ENCODE measurements at regions not wholly inside any gene's neighbourhood (a gene's known extent, or its start where the extent isn't known, plus 50 kb on each side); places are given as distances from the start of the nearest gene placed in this dataset.

DNA sequence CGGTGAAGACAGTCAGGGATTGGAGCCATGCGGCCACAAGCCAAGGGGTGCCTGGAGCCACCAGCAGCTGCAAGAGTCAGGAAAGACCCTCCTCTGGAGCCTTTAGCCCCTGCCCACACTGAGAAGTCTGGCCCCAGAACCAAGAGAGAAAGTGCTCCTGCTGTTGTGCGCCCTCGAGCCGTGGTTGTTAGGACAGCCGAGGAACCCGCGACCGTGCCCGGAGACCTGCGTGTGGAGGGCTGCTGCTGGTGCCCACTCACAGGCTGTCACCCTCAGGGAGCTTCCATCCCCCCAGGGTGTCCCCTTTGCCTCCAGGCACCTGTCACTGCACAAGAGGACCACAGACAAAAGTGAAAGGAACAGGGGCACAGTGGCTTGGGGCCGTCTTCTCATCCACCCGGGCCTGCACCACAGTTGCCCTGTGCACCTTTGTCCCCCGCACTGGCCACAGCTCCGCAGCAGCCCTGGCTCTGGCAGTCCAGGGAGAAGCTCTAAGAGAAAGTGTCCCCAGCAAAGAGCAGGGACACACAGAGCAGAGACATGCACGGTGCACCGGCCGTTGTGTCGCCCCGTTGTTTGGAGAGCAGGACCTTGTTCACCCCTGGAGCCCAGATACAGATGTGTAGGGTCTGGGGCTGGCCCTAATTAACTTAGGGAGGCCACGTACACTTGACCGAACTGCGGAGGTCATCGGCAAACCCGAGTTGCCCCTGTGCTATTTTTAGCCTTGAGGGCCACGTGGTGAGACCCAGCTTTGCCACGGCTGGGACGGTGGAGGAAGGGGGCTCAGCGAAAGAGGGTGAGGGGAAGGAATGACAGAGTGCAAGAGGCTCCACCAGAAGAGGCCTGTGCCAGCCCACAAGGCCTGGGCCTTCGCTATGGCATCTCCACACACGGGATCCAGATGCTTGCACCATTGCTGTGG lies 329.2 kb downstream of the C16orf95 start:
- no peak overlapping the region for H3K4me3 ChIP-seq (ENCODE audit: low read depth, low read length)
- ChIA-PET POLR2A (no interaction called here), CTCF (interaction anchor here (0.9 kb wide), 1 partner anchor 114 kb away, joined by 4 read pairs; no protein-coding TSS in a partner anchor)
- TF ChIP-seq, protein P1, sequence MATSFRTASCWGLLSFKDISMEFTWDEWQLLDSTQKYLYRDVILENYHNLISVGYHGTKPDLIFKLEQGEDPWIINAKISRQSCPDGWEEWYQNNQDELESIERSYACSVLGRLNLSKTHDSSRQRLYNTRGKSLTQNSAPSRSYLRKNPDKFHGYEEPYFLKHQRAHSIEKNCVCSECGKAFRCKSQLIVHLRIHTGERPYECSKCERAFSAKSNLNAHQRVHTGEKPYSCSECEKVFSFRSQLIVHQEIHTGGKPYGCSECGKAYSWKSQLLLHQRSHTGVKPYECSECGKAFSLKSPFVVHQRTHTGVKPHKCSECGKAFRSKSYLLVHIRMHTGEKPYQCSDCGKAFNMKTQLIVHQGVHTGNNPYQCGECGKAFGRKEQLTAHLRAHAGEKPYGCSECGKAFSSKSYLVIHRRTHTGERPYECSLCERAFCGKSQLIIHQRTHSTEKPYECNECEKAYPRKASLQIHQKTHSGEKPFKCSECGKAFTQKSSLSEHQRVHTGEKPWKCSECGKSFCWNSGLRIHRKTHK (tag by site-specific recombination; IDR thresholded peaks at IDR 0.05): no peak
- TF ChIP-seq, protein P2, sequence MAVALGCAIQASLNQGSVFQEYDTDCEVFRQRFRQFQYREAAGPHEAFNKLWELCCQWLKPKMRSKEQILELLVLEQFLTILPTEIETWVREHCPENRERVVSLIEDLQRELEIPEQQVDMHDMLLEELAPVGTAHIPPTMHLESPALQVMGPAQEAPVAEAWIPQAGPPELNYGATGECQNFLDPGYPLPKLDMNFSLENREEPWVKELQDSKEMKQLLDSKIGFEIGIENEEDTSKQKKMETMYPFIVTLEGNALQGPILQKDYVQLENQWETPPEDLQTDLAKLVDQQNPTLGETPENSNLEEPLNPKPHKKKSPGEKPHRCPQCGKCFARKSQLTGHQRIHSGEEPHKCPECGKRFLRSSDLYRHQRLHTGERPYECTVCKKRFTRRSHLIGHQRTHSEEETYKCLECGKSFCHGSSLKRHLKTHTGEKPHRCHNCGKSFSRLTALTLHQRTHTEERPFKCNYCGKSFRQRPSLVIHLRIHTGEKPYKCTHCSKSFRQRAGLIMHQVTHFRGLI (tag by site-specific recombination; IDR thresholded peaks at IDR 0.05): no peak
- TF ChIP-seq OSR2 (tag by site-specific recombination; IDR thresholded peaks at IDR 0.05) (no peak), ZNF350 (tag by site-specific recombination; IDR thresholded peaks at IDR 0.05) (no peak), HOXA7 (CRISPR knock-in tag; IDR thresholded peaks at IDR 0.05; ENCODE audit: borderline replicate concordance) (no peak), ZNF571 (tag by site-specific recombination; IDR thresholded peaks at IDR 0.05) (no peak), ZBTB1 (tag by site-specific recombination; IDR thresholded peaks at IDR 0.05) (no peak), FEZF1 (tag by site-specific recombination; IDR thresholded peaks at IDR 0.05) (no peak), ZNF366 (tag by site-specific recombination; conservative IDR thresholded peaks at IDR 0.05) (no peak), ZNF23 (tag by site-specific recombination; IDR thresholded peaks at IDR 0.05; ENCODE audit: borderline replicate concordance) (no peak), ZNF792 (tag by site-specific recombination; IDR thresholded peaks at IDR 0.05) (no peak), KLF9 (tag by site-specific recombination; IDR thresholded peaks at IDR 0.05; ENCODE audit: low read depth) (no peak), ZFP41 (tag by site-specific recombination; IDR thresholded peaks at IDR 0.05; ENCODE audit: borderline replicate concordance) (no peak), ZNF202 (tag by site-specific recombination; IDR thresholded peaks at IDR 0.05; ENCODE audit: borderline replicate concordance) (no peak)
- TF ChIP-seq, protein P3, sequence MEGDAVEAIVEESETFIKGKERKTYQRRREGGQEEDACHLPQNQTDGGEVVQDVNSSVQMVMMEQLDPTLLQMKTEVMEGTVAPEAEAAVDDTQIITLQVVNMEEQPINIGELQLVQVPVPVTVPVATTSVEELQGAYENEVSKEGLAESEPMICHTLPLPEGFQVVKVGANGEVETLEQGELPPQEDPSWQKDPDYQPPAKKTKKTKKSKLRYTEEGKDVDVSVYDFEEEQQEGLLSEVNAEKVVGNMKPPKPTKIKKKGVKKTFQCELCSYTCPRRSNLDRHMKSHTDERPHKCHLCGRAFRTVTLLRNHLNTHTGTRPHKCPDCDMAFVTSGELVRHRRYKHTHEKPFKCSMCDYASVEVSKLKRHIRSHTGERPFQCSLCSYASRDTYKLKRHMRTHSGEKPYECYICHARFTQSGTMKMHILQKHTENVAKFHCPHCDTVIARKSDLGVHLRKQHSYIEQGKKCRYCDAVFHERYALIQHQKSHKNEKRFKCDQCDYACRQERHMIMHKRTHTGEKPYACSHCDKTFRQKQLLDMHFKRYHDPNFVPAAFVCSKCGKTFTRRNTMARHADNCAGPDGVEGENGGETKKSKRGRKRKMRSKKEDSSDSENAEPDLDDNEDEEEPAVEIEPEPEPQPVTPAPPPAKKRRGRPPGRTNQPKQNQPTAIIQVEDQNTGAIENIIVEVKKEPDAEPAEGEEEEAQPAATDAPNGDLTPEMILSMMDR (tag by site-specific recombination; IDR thresholded peaks at IDR 0.05): no peak
- TF ChIP-seq, protein P4, sequence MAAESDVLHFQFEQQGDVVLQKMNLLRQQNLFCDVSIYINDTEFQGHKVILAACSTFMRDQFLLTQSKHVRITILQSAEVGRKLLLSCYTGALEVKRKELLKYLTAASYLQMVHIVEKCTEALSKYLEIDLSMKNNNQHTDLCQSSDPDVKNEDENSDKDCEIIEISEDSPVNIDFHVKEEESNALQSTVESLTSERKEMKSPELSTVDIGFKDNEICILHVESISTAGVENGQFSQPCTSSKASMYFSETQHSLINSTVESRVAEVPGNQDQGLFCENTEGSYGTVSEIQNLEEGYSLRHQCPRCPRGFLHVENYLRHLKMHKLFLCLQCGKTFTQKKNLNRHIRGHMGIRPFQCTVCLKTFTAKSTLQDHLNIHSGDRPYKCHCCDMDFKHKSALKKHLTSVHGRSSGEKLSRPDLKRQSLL (tag by site-specific recombination; IDR thresholded peaks at IDR 0.05): no peak
- TF ChIP-seq, protein P5, sequence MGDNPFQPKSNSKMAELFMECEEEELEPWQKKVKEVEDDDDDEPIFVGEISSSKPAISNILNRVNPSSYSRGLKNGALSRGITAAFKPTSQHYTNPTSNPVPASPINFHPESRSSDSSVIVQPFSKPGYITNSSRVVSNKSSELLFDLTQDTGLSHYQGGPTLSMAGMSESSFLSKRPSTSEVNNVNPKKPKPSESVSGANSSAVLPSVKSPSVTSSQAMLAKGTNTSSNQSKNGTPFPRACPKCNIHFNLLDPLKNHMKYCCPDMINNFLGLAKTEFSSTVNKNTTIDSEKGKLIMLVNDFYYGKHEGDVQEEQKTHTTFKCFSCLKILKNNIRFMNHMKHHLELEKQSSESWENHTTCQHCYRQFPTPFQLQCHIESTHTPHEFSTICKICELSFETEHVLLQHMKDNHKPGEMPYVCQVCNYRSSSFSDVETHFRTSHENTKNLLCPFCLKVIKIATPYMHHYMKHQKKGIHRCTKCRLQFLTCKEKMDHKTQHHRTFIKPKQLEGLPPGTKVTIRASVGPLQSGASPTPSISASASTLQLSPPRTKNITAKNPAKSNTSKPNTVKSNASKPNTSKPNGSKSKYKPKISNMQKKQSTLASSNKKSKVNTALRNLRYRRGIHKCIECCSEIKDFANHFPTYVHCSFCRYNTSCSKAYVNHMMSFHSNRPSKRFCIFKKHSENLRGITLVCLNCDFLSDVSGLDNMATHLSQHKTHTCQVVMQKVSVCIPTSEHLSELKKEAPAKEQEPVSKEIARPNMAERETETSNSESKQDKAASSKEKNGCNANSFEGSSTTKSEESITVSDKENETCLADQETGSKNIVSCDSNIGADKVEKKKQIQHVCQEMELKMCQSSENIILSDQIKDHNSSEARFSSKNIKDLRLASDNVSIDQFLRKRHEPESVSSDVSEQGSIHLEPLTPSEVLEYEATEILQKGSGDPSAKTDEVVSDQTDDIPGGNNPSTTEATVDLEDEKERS (tag by site-specific recombination; IDR thresholded peaks at IDR 0.05): no peak
- TF ChIP-seq, protein P6, sequence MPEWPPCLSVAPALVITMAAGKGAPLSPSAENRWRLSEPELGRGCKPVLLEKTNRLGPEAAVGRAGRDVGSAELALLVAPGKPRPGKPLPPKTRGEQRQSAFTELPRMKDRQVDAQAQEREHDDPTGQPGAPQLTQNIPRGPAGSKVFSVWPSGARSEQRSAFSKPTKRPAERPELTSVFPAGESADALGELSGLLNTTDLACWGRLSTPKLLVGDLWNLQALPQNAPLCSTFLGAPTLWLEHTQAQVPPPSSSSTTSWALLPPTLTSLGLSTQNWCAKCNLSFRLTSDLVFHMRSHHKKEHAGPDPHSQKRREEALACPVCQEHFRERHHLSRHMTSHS (tag by site-specific recombination; IDR thresholded peaks at IDR 0.05): no peak
- TF ChIP-seq, protein P7, sequence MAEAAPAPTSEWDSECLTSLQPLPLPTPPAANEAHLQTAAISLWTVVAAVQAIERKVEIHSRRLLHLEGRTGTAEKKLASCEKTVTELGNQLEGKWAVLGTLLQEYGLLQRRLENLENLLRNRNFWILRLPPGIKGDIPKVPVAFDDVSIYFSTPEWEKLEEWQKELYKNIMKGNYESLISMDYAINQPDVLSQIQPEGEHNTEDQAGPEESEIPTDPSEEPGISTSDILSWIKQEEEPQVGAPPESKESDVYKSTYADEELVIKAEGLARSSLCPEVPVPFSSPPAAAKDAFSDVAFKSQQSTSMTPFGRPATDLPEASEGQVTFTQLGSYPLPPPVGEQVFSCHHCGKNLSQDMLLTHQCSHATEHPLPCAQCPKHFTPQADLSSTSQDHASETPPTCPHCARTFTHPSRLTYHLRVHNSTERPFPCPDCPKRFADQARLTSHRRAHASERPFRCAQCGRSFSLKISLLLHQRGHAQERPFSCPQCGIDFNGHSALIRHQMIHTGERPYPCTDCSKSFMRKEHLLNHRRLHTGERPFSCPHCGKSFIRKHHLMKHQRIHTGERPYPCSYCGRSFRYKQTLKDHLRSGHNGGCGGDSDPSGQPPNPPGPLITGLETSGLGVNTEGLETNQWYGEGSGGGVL (tag by site-specific recombination; IDR thresholded peaks at IDR 0.05): no peak
- no peaks in the 10 kb centered on the region for H3K36me3 ChIP-seq (ENCODE audit: control insufficient read depth in 2 of 2, insufficient read depth in 1 of 2, low read length in 2 of 2)
- no peaks in the 10 kb centered on the region for H3K4me1 ChIP-seq (ENCODE audit: control insufficient read depth, insufficient read depth, low read length)
- H3K9me3 ChIP-seq (ENCODE audit: control insufficient read depth, insufficient read depth, low read depth, low read length): no peaks in the 10 kb centered on the region
- no peak overlapping the region for H3K27ac ChIP-seq (ENCODE audit: extremely low read depth, low read depth, low read length)
